B cell (primary cell): ENCODE measurements at regions not wholly inside any gene's neighbourhood (a gene's known extent, or its start where the extent isn't known, plus 50 kb on each side); places are given as distances from the start of the nearest gene placed in this dataset.

Experiments
- CTCF ChIP-seq: fragments of 200-600 bp; IDR thresholded peaks from one replicate; pipeline ENCODE4 v1.8.0; 2022; ENCODE audit warnings: antibody characterized with exemption, mild to moderate bottlenecking
- EZH2 ChIP-seq: IDR thresholded peaks from 2 replicates; pipeline ENCODE4 v1.6.1; 2012; ENCODE audit warnings: borderline replicate concordance, low read depth, mild to moderate bottlenecking, moderate library complexity, low read length; ENCODE audit not compliant: insufficient read depth, poor library complexity, severe bottlenecking

- TF ChIP-seq CTCF (no peak), EZH2 (no peak)
These were observed 373.5 kb downstream of the NR2F2 start for GRCh38 chr15:96703794-96704550.
